ENCODE measurements at regions not wholly inside any gene's neighbourhood (a gene's known extent, or its start where the extent isn't known, plus 50 kb on each side); places are given as distances from the start of the nearest gene placed in this dataset.

- TF ChIP-seq EZH2 (IDR thresholded peaks at IDR 0.05; ENCODE audit: low read length) (no peak), CTCF (optimal IDR thresholded peaks at IDR 0.05 in 1 of 3, IDR thresholded peaks at IDR 0.05 in 1 of 3, conservative IDR thresholded peaks at IDR 0.05 in 1 of 3; ENCODE audit: extremely low read depth in 1 of 3, insufficient read depth in 2 of 3, low read length in 3 of 3) (no peak)
Observed at GRCh38 chr5:147061431-147061830, 173.4 kb upstream of the STK32A start.
